Neuronal stem cell (in vitro differentiated cells): ENCODE measurements at regions not wholly inside any gene's neighbourhood (a gene's known extent, or its start where the extent isn't known, plus 50 kb on each side); places are given as distances from the start of the nearest gene placed in this dataset.

Source experiments
- DNase-seq: peaks from one replicate; pipeline ENCODE4 v3.0.0-alpha.2; 2013; ENCODE audit warnings: low spot score
- H2AFZ ChIP-seq: one replicate; pipeline ENCODE4 v1.6.1; 2013; ENCODE audit warnings: mild to moderate bottlenecking, low read length, inconsistent platforms
- H2AK5ac ChIP-seq: 2 replicates; pipeline ENCODE4 v1.6.1; 2013; ENCODE audit warnings: low read depth, mild to moderate bottlenecking, inconsistent platforms, low read length, moderate library complexity, mixed read lengths
- H2BK120ac ChIP-seq: 2 replicates; pipeline ENCODE4 v1.6.1; 2013; ENCODE audit warnings: low read depth, mild to moderate bottlenecking, inconsistent platforms, low read length, moderate library complexity, mixed read lengths
- H2BK12ac ChIP-seq: one replicate; pipeline ENCODE4 v1.6.1; 2013; ENCODE audit warnings: low read length, inconsistent platforms
- H2BK15ac ChIP-seq: 2 replicates; pipeline ENCODE4 v1.6.1; 2013; ENCODE audit warnings: mild to moderate bottlenecking, low read length, inconsistent platforms, mixed read lengths
- H2BK5ac ChIP-seq: one replicate; pipeline ENCODE4 v1.6.1; 2013; ENCODE audit warnings: inconsistent platforms, mild to moderate bottlenecking, low read length, moderate library complexity
- H3K14ac ChIP-seq: one replicate; pipeline ENCODE4 v1.6.1; 2013; ENCODE audit warnings: low read length, inconsistent platforms
- H3K18ac ChIP-seq: 2 replicates; pipeline ENCODE4 v1.6.1; 2013; ENCODE audit warnings: low read length, inconsistent platforms
- H3K23ac ChIP-seq: 2 replicates; pipeline ENCODE4 v1.6.1; 2013; ENCODE audit warnings: low read depth, mild to moderate bottlenecking, mixed read lengths, low read length, inconsistent platforms; ENCODE audit not compliant: poor library complexity
- H3K27ac ChIP-seq: replicated peaks from 3 replicates; pipeline ENCODE4 v1.5.1; 2013; ENCODE audit warnings: low read length, inconsistent platforms
- H3K27me3 ChIP-seq, 3 experiments: 2 replicates each; pipeline ENCODE4 v1.6.1; 2013; ENCODE audit warnings: low read length in 3 of 3, mild to moderate bottlenecking in 2 of 3, inconsistent platforms in 1 of 3, low read depth in 1 of 3, mixed read lengths in 1 of 3, moderate library complexity in 1 of 3; ENCODE audit not compliant: control insufficient read depth in 3 of 3, insufficient read depth in 3 of 3
- H3K36me3 ChIP-seq, 2 donors: replicated peaks in 1 of 2; 2 replicates each; pipeline ENCODE4 v1.6.1; 2013; ENCODE audit warnings: low read length in 2 of 2; ENCODE audit not compliant: control insufficient read depth in 2 of 2, insufficient read depth in 2 of 2
- H3K4ac ChIP-seq: 2 replicates; pipeline ENCODE4 v1.6.1; 2013; ENCODE audit warnings: inconsistent platforms, mild to moderate bottlenecking, low read length, moderate library complexity
- H3K4me1 ChIP-seq, 2 donors: 1 replicate in 1 of 2; 2 replicates in 1 of 2; pipeline ENCODE4 v1.6.1; 2013; ENCODE audit warnings: low read length in 2 of 2, low read depth in 1 of 2; ENCODE audit not compliant: control insufficient read depth in 2 of 2, insufficient read depth in 1 of 2
- H3K4me2 ChIP-seq: one replicate; pipeline ENCODE4 v1.6.1; 2013; ENCODE audit warnings: mild to moderate bottlenecking, low read length, inconsistent platforms; ENCODE audit not compliant: insufficient read depth, poor library complexity, severe bottlenecking
- H3K4me3 ChIP-seq, 2 donors: 2 replicates each; pipeline ENCODE4 v1.5.1; 2013; ENCODE audit warnings: low read length in 2 of 2, mild to moderate bottlenecking in 2 of 2, inconsistent platforms in 1 of 2, moderate library complexity in 1 of 2
- H3K79me1 ChIP-seq: one replicate; pipeline ENCODE4 v1.6.1; 2013; ENCODE audit warnings: low read depth, mild to moderate bottlenecking, inconsistent platforms, low read length, moderate library complexity
- H3K9ac ChIP-seq: one replicate; pipeline ENCODE4 v1.6.1; 2013; ENCODE audit warnings: mild to moderate bottlenecking, low read depth, low read length, inconsistent platforms; ENCODE audit not compliant: poor library complexity
- H3K9me3 ChIP-seq, 2 donors: replicated peaks in 1 of 2; 2 replicates each; pipeline versions ENCODE3 to v1.6.1; 2013; ENCODE audit warnings: low read length in 2 of 2, mild to moderate bottlenecking in 2 of 2, inconsistent platforms in 1 of 2, low read depth in 1 of 2, mixed read lengths in 1 of 2, moderate library complexity in 1 of 2; ENCODE audit not compliant: control insufficient read depth in 2 of 2, insufficient read depth in 1 of 2
- H4K8ac ChIP-seq: one replicate; pipeline ENCODE4 v1.6.1; 2013; ENCODE audit warnings: low read depth, mild to moderate bottlenecking, inconsistent platforms, low read length, moderate library complexity
- H4K91ac ChIP-seq: one replicate; pipeline ENCODE4 v1.6.1; 2013; ENCODE audit warnings: low read length, low read depth, mild to moderate bottlenecking, inconsistent platforms; ENCODE audit not compliant: poor library complexity
- WGBS, 2 donors: extraction: QIAGEN DNeasy Blood & Tissue Kit; methylation state at CpG; one replicate each; pipeline ENCODE4 v1.1.7; 2013; ENCODE audit warnings: missing lambda C conversion rate in 2 of 2, mixed read lengths in 1 of 2; ENCODE audit not compliant: insufficient read length in 2 of 2, insufficient replicate concordance in 1 of 2; ENCODE audit errors: extremely low coverage in 2 of 2; 5-methylcytosine and 5-hydroxymethylcytosine counted together

- WGBS, 2 donors, result no CpG with 5 or more reads among the region's 1 CpG
- Histone ChIP-seq H2AFZ (no peak overlapping the region), H3K4me2 (no peak overlapping the region), H3K4me3 (no peak overlapping the region), H3K27ac (no peak overlapping the region), H2BK5ac (no peak overlapping the region), H2BK15ac (no peak overlapping the region), H3K9ac (no peak overlapping the region), H3K14ac (no peak overlapping the region), H4K91ac (no peak overlapping the region), H3K36me3 (no peaks in the 10 kb centered on the region), H2BK120ac (no peak overlapping the region), H4K8ac (no peak overlapping the region), H2AK5ac (no peak overlapping the region), H3K23ac (no peak overlapping the region), H3K9me3 (peaks cover 0 to 2% of the 10 kb centered on the region in 2 donors), H3K4me1 (peaks cover 0 to 7% of the 10 kb centered on the region in 2 donors), H2BK12ac (no peak overlapping the region), H3K4ac (no peak overlapping the region), H3K79me1 (no peaks in the 10 kb centered on the region), H3K27me3 (no peaks in the 10 kb centered on the region), H3K18ac (no peak overlapping the region)
- DNase-seq, result no peak
Observed at GRCh38 chr18:56200381-56200911, 437.9 kb downstream of the TXNL1 start.

DNA sequence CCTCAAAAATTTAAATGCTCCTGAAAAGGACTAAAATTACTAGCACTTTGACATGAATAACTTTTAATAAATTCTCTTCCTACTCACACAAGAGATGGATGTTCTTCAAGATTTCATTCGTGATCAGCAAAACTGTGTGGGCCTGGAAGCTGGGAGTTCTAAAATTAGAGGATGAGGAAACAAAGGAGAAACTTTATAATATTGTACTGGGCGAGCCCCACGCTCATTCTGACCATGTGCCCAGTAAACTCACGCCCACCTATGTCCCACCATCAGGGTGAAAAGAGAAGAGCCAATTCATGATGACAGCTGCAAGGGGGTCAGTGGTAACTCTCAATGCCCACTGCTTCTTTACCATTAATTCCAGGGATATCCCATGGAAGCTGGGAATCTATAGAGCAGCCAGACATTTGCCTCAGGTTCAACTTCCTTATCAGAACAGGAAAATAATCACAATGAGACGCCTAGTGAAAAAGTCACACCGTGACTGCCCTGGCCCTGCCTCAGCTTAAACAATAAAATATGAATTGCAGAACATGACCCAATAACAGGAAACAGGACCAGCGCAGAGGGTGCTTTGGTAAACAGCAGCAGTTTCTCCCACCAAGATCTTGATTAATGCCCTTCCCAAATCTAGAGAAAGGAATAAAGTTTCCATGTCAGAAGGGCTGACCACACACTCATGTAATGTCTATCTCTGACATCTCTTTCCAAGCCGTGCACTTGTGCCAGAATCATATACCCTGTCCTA, 438.6 kb downstream of the TXNL1 start:
- Histone ChIP-seq H3K9ac (no peak overlapping the region), H3K27me3 (no peaks in the 10 kb centered on the region), H3K9me3 (peaks cover 2% of the 10 kb centered on the region in 2 donors), H2BK120ac (no peak overlapping the region), H3K4me1 (peaks cover 0 to 7% of the 10 kb centered on the region in 2 donors), H3K4me2 (no peak overlapping the region), H3K36me3 (no peaks in the 10 kb centered on the region), H4K8ac (no peak overlapping the region), H3K79me1 (no peaks in the 10 kb centered on the region), H2BK12ac (no peak overlapping the region), H2BK5ac (no peak overlapping the region), H3K4me3 (no peak overlapping the region), H2AK5ac (no peak overlapping the region), H3K14ac (no peak overlapping the region), H4K91ac (no peak overlapping the region), H2BK15ac (no peak overlapping the region), H3K18ac (no peak overlapping the region), H3K4ac (no peak overlapping the region), H2AFZ (no peak overlapping the region), H3K23ac (no peak overlapping the region), H3K27ac (no peak overlapping the region)
- DNase-seq, result no peak
- no CpG with 5 or more reads among the region's 8 CpGs for WGBS, 2 donors

- H3K36me3 ChIP-seq, result no peaks in the 10 kb centered on the region
- H2AFZ ChIP-seq, result peak overlapping the region; percentile 13
- no peak overlapping the region for H3K9ac ChIP-seq
- no peak overlapping the region for H2BK12ac ChIP-seq
- no peak overlapping the region for H4K91ac ChIP-seq
- H3K4me3 ChIP-seq, result no peak overlapping the region
- WGBS, 2 donors, result no CpG with 5 or more reads among the region's 6 CpGs
- no peak overlapping the region for H2BK5ac ChIP-seq
- DNase-seq, result no peak
- H3K27me3 ChIP-seq, result no peaks in the 10 kb centered on the region
- H3K4me2 ChIP-seq, result no peak overlapping the region
- no peak overlapping the region for H2AK5ac ChIP-seq
- no peak overlapping the region for H3K18ac ChIP-seq
- no peak overlapping the region for H3K14ac ChIP-seq
- H3K9me3 ChIP-seq, result peaks cover 0 to 2% of the 10 kb centered on the region in 2 donors
- H3K4ac ChIP-seq, result no peak overlapping the region
- H4K8ac ChIP-seq, result no peak overlapping the region
- no peak overlapping the region for H3K23ac ChIP-seq
- H3K27ac ChIP-seq, result no peak overlapping the region
- no peak overlapping the region for H2BK120ac ChIP-seq
- H2BK15ac ChIP-seq, result no peak overlapping the region
- H3K4me1 ChIP-seq, result peaks cover 0 to 7% of the 10 kb centered on the region in 2 donors
- no peaks in the 10 kb centered on the region for H3K79me1 ChIP-seq
Observed at GRCh38 chr18:56197241-56197859, 441.0 kb downstream of the TXNL1 start.

GRCh38 chr18:56196495-56197225, 441.7 kb downstream of the TXNL1 start:
- no peak overlapping the region for H3K4ac ChIP-seq
- no peak overlapping the region for H2AFZ ChIP-seq
- H3K4me3 ChIP-seq, result no peak overlapping the region
- H3K9ac ChIP-seq, result no peak overlapping the region
- no peak overlapping the region for H2BK5ac ChIP-seq
- H3K14ac ChIP-seq, result no peak overlapping the region
- WGBS, 2 donors, result no CpG with 5 or more reads among the region's 1 CpG
- H3K27me3 ChIP-seq, result no peaks in the 10 kb centered on the region
- H4K8ac ChIP-seq, result no peak overlapping the region
- H3K79me1 ChIP-seq, result no peaks in the 10 kb centered on the region
- no peak overlapping the region for H2BK15ac ChIP-seq
- H2BK120ac ChIP-seq, result no peak overlapping the region
- DNase-seq, result no peak
- peaks cover 0 to 2% of the 10 kb centered on the region in 2 donors for H3K9me3 ChIP-seq
- no peak overlapping the region for H2BK12ac ChIP-seq
- H3K23ac ChIP-seq, result no peak overlapping the region
- no peak overlapping the region for H2AK5ac ChIP-seq
- H4K91ac ChIP-seq, result no peak overlapping the region
- H3K4me2 ChIP-seq, result no peak overlapping the region
- H3K4me1 ChIP-seq, result peaks cover 0 to 7% of the 10 kb centered on the region in 2 donors
- H3K27ac ChIP-seq, result no peak overlapping the region
- H3K18ac ChIP-seq, result no peak overlapping the region
- no peaks in the 10 kb centered on the region for H3K36me3 ChIP-seq
